ENCODE measurements at regions not wholly inside any gene's neighbourhood (a gene's known extent, or its start where the extent isn't known, plus 50 kb on each side); places are given as distances from the start of the nearest gene placed in this dataset.

GRCh38 chr5:68749631-68750030, 344.2 kb upstream of the SLC30A5 start:
- TF ChIP-seq, protein P1, sequence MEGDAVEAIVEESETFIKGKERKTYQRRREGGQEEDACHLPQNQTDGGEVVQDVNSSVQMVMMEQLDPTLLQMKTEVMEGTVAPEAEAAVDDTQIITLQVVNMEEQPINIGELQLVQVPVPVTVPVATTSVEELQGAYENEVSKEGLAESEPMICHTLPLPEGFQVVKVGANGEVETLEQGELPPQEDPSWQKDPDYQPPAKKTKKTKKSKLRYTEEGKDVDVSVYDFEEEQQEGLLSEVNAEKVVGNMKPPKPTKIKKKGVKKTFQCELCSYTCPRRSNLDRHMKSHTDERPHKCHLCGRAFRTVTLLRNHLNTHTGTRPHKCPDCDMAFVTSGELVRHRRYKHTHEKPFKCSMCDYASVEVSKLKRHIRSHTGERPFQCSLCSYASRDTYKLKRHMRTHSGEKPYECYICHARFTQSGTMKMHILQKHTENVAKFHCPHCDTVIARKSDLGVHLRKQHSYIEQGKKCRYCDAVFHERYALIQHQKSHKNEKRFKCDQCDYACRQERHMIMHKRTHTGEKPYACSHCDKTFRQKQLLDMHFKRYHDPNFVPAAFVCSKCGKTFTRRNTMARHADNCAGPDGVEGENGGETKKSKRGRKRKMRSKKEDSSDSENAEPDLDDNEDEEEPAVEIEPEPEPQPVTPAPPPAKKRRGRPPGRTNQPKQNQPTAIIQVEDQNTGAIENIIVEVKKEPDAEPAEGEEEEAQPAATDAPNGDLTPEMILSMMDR (IDR thresholded peaks at IDR 0.05; ENCODE audit: poor library complexity, severe bottlenecking): no peak
- H3K27me3 ChIP-seq (ENCODE audit: insufficient read depth, poor library complexity, severe bottlenecking): peaks cover 5% of the 10 kb centered on the region
- no peak overlapping the region for H3K4me3 ChIP-seq (ENCODE audit: severe bottlenecking)
- H3K4me1 ChIP-seq (ENCODE audit: insufficient read depth, poor library complexity, severe bottlenecking): no peaks in the 10 kb centered on the region
- H3K9me3 ChIP-seq (ENCODE audit: severe bottlenecking): no peaks in the 10 kb centered on the region
- no peaks in the 10 kb centered on the region; the same call in 1 of the 2 replicates for H3K36me3 ChIP-seq (ENCODE audit: low read depth)
- no peak for DNase-seq (ENCODE audit: low spot score)
- no peak overlapping the region for H3K27ac ChIP-seq (ENCODE audit: poor library complexity, severe bottlenecking)
- no peak for ATAC-seq (ENCODE audit: low read depth)

- Histone ChIP-seq H3K27ac (ENCODE audit: poor library complexity, severe bottlenecking) (no peak overlapping the region), H3K4me1 (ENCODE audit: insufficient read depth, poor library complexity, severe bottlenecking) (no peaks in the 10 kb centered on the region), H3K36me3 (ENCODE audit: low read depth) (no peaks in the 10 kb centered on the region; the same call in 1 of the 2 replicates), H3K9me3 (ENCODE audit: severe bottlenecking) (no peaks in the 10 kb centered on the region), H3K27me3 (ENCODE audit: insufficient read depth, poor library complexity, severe bottlenecking) (peaks cover 18% of the 10 kb centered on the region), H3K4me3 (ENCODE audit: severe bottlenecking) (no peak overlapping the region)
- DNase-seq (ENCODE audit: low spot score) (no peak), ATAC-seq (ENCODE audit: low read depth) (no peak)
- TF ChIP-seq, protein P1 (IDR thresholded peaks at IDR 0.05; ENCODE audit: poor library complexity, severe bottlenecking): no peak
These were observed 342.2 kb upstream of the SLC30A5 start for GRCh38 chr5:68751661-68752060.

- DNase-seq (ENCODE audit: low spot score) (no peak), ATAC-seq (ENCODE audit: low read depth) (no peak)
- no peak overlapping the region for H3K27ac ChIP-seq (ENCODE audit: poor library complexity, severe bottlenecking)
- no peaks in the 10 kb centered on the region for H3K9me3 ChIP-seq (ENCODE audit: severe bottlenecking)
- TF ChIP-seq, protein P1 (IDR thresholded peaks at IDR 0.05; ENCODE audit: poor library complexity, severe bottlenecking): no peak
- no peak overlapping the region for H3K4me3 ChIP-seq (ENCODE audit: severe bottlenecking)
- no peaks in the 10 kb centered on the region for H3K4me1 ChIP-seq (ENCODE audit: insufficient read depth, poor library complexity, severe bottlenecking)
- H3K27me3 ChIP-seq (ENCODE audit: insufficient read depth, poor library complexity, severe bottlenecking): peaks cover 22% of the 10 kb centered on the region
- H3K36me3 ChIP-seq (ENCODE audit: low read depth): no peaks in the 10 kb centered on the region; the same call in 1 of the 2 replicates
These were observed 339.3 kb upstream of the SLC30A5 start for GRCh38 chr5:68754536-68754935.

- no peak for DNase-seq (ENCODE audit: low spot score)
- no peaks in the 10 kb centered on the region for H3K9me3 ChIP-seq (ENCODE audit: severe bottlenecking)
- H3K27me3 ChIP-seq (ENCODE audit: insufficient read depth, poor library complexity, severe bottlenecking): peaks cover 22% of the 10 kb centered on the region
- H3K27ac ChIP-seq (ENCODE audit: poor library complexity, severe bottlenecking): no peak overlapping the region
- no peak for ATAC-seq (ENCODE audit: low read depth)
- H3K4me3 ChIP-seq (ENCODE audit: severe bottlenecking): no peak overlapping the region
- TF ChIP-seq, protein P1 (IDR thresholded peaks at IDR 0.05; ENCODE audit: poor library complexity, severe bottlenecking): no peak
- H3K4me1 ChIP-seq (ENCODE audit: insufficient read depth, poor library complexity, severe bottlenecking): no peaks in the 10 kb centered on the region
- no peaks in the 10 kb centered on the region; the same call in 1 of the 2 replicates for H3K36me3 ChIP-seq (ENCODE audit: low read depth)
These were observed 338.5 kb upstream of the SLC30A5 start for GRCh38 chr5:68755293-68755692.

DNA sequence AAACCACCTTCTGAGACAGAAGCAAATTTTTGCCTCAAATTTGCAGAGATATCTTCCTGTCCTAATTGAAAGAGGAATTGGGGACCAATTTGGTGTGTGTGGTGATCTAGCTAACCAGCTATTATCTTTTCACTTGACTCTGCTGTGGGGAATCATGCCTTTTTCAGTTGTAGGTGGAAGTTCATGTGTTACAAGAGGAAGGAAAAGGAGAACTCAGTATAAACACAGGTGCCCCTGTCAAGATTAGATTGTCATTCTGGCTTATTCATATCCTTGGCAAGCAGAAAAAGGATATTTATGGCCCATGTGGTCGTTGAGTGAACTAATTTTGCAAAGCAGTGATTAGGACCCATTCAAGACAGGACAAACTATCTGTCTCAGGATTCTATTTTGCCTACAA, 336.8 kb upstream of the SLC30A5 start:
- ATAC-seq (ENCODE audit: low read depth): no peak

More for the DNA sequence above, 336.8 kb upstream of the SLC30A5 start:
- Histone ChIP-seq H3K4me3 (ENCODE audit: severe bottlenecking) (no peak overlapping the region), H3K9me3 (ENCODE audit: severe bottlenecking) (no peaks in the 10 kb centered on the region), H3K27ac (ENCODE audit: poor library complexity, severe bottlenecking) (no peak overlapping the region), H3K4me1 (ENCODE audit: insufficient read depth, poor library complexity, severe bottlenecking) (no peaks in the 10 kb centered on the region), H3K27me3 (ENCODE audit: insufficient read depth, poor library complexity, severe bottlenecking) (peaks cover 22% of the 10 kb centered on the region), H3K36me3 (ENCODE audit: low read depth) (no peaks in the 10 kb centered on the region; the same call in 1 of the 2 replicates)
- DNase-seq (ENCODE audit: low spot score): no peak
- TF ChIP-seq, protein P1 (IDR thresholded peaks at IDR 0.05; ENCODE audit: poor library complexity, severe bottlenecking): no peak
